GM23338 (cell line): ENCODE measurements at regions not wholly inside any gene's neighbourhood (a gene's known extent, or its start where the extent isn't known, plus 50 kb on each side); places are given as distances from the start of the nearest gene placed in this dataset.

Experiments used
- ATAC-seq: fragments of 200-7000 bp; cut with Tn5 transposase; 3 replicates; pipeline ENCODE4 v1.9.1; 2020
- DNase-seq: peaks from one replicate; pipeline ENCODE4 v3.0.0-alpha.2; 2015; ENCODE audit warnings: low spot score
- H2AFZ ChIP-seq: fragments of 200-600 bp; sonication (generic); 2 replicates; pipeline ENCODE4 v1.8.0; 2016; ENCODE audit warnings: antibody characterized with exemption, mild to moderate bottlenecking, moderate library complexity
- H3F3A ChIP-seq: fragments of 200-600 bp; sonication (generic); replicated peaks from 2 replicates; pipeline ENCODE4 v1.8.0; 2017; ENCODE audit warnings: antibody characterized with exemption, mixed run types, low read depth
- H3K27ac ChIP-seq: fragments of 200-600 bp; sonication (generic); 2 replicates; pipeline ENCODE4 v1.6.1; 2016; ENCODE audit warnings: low read depth
- H3K27me3 ChIP-seq: fragments of 200-600 bp; sonication (generic); 2 replicates; pipeline ENCODE4 v1.8.0; 2016; ENCODE audit warnings: mild to moderate bottlenecking, mixed run types, moderate library complexity; ENCODE audit not compliant: insufficient read depth
- H3K36me3 ChIP-seq: fragments of 200-600 bp; sonication (generic); 2 replicates; pipeline ENCODE4 v1.8.0; 2016; ENCODE audit warnings: mild to moderate bottlenecking; ENCODE audit not compliant: insufficient read depth
- H3K4me1 ChIP-seq: fragments of 200-600 bp; sonication (generic); 2 replicates; pipeline ENCODE4 v1.8.0; 2016; ENCODE audit warnings: mild to moderate bottlenecking, moderate library complexity; ENCODE audit not compliant: insufficient read depth
- H3K4me2 ChIP-seq: fragments of 200-600 bp; sonication (generic); 2 replicates; pipeline ENCODE4 v1.7.1; 2017; ENCODE audit warnings: mixed run types
- H3K4me3 ChIP-seq: fragments of 200-600 bp; sonication (generic); 2 replicates; pipeline ENCODE4 v1.6.1; 2016; ENCODE audit warnings: mixed run types
- H3K79me2 ChIP-seq: fragments of 200-600 bp; sonication (generic); replicated peaks from 2 replicates; pipeline ENCODE4 v1.8.0; 2017; ENCODE audit warnings: mild to moderate bottlenecking; ENCODE audit not compliant: insufficient read depth
- H3K9me2 ChIP-seq: fragments of 200-600 bp; sonication (generic); 2 replicates; pipeline ENCODE4 v1.8.0; 2017; ENCODE audit not compliant: insufficient read depth
- H4K20me1 ChIP-seq: fragments of 200-600 bp; sonication (generic); replicated peaks from 2 replicates; pipeline ENCODE4 v1.8.0; 2017; ENCODE audit warnings: mild to moderate bottlenecking; ENCODE audit not compliant: insufficient read depth
- H3K27ac Mint-ChIP-seq: 2 replicates; pipeline ENCODE4 v1.8.0; 2020; ENCODE audit warnings: inconsistent platforms, mild to moderate bottlenecking, moderate library complexity, mixed read lengths
- H3K27me3 Mint-ChIP-seq: 3 replicates; pipeline ENCODE4 v1.8.0; 2022; ENCODE audit warnings: low read depth, mild to moderate bottlenecking, moderate library complexity, mixed read lengths, inconsistent platforms; ENCODE audit not compliant: insufficient read depth, poor library complexity
- H3K36me3 Mint-ChIP-seq: 3 replicates; pipeline ENCODE4 v1.8.0; 2021; ENCODE audit warnings: low read depth, mild to moderate bottlenecking, inconsistent platforms, moderate library complexity, mixed read lengths
- H3K4me1 Mint-ChIP-seq: 3 replicates; pipeline ENCODE4 v1.8.0; 2020; ENCODE audit warnings: mild to moderate bottlenecking, inconsistent platforms, mixed read lengths
- H3K4me3 Mint-ChIP-seq: 3 replicates; pipeline ENCODE4 v1.8.0; 2021; ENCODE audit warnings: moderate library complexity, mild to moderate bottlenecking, inconsistent platforms, mixed read lengths
- H3K9me3 Mint-ChIP-seq: 3 replicates; pipeline ENCODE4 v1.8.0; 2020; ENCODE audit warnings: moderate library complexity, mild to moderate bottlenecking, inconsistent platforms, mixed read lengths
- CREB1 ChIP-seq: fragments of 250-450 bp; sonication (Bioruptor Pico); IDR thresholded peaks from 2 replicates; pipeline ENCODE4 v1.5.0; 2020; ENCODE audit warnings: low read depth, mild to moderate bottlenecking, moderate library complexity
- EZH2 ChIP-seq: fragments of 200-600 bp; sonication (generic); IDR thresholded peaks from one replicate; pipeline ENCODE4 v1.8.0; 2017; ENCODE audit warnings: antibody characterized with exemption, mild to moderate bottlenecking, low read depth; ENCODE audit not compliant: unreplicated experiment
- EZH2phosphoT487 ChIP-seq: fragments of 200-600 bp; sonication (generic); IDR thresholded peaks from one replicate; pipeline ENCODE4 v1.8.1; 2018; ENCODE audit warnings: antibody characterized with exemption; ENCODE audit not compliant: unreplicated experiment
- JUNB ChIP-seq: IDR thresholded peaks from one replicate; pipeline ENCODE4 v1.6.1; 2016; ENCODE audit warnings: antibody characterized with exemption; ENCODE audit not compliant: unreplicated experiment
- NANOG ChIP-seq: IDR thresholded peaks from 2 replicates; pipeline ENCODE4 v1.6.1; 2016; ENCODE audit warnings: antibody characterized with exemption, borderline replicate concordance
- POLR2AphosphoS5 ChIP-seq: IDR thresholded peaks from 2 replicates; pipeline ENCODE4 v1.6.1; 2016; ENCODE audit warnings: antibody characterized with exemption, low read depth
- STAT1 ChIP-seq: IDR thresholded peaks from one replicate; pipeline ENCODE4 v1.6.1; 2016; ENCODE audit warnings: antibody characterized with exemption; ENCODE audit not compliant: unreplicated experiment
- ZNF114 ChIP-seq: fragments of 250-450 bp; sonication (Bioruptor Pico); IDR thresholded peaks from 2 replicates; pipeline ENCODE4 v1.5.0; 2020; ENCODE audit warnings: mild to moderate bottlenecking, moderate library complexity
- ZNF331 ChIP-seq: fragments of 250-450 bp; sonication (Bioruptor Pico); IDR thresholded peaks from 2 replicates; pipeline ENCODE4 v1.5.0; 2020; ENCODE audit warnings: low read depth, mild to moderate bottlenecking, moderate library complexity
- TF ChIP-seq, protein P1 (sequence below), 2 experiments: fragments of 200-600 bp in 1 of 2; sonication (generic) in 1 of 2; conservative IDR thresholded peaks; 2 replicates each; pipeline versions ENCODE4 v1.5.1 to v1.6.1; 2016 to 2017; ENCODE audit warnings: antibody characterized with exemption in 2 of 2, low read depth in 2 of 2, mild to moderate bottlenecking in 2 of 2, moderate library complexity in 1 of 2
- TF ChIP-seq, protein P2 (sequence below): fragments of 250-450 bp; sonication (Bioruptor Pico); IDR thresholded peaks from 2 replicates; pipeline ENCODE4 v1.5.0; 2020; ENCODE audit warnings: mild to moderate bottlenecking, moderate library complexity
- TF ChIP-seq, protein P3 (sequence below): IDR thresholded peaks from one replicate; pipeline ENCODE4 v1.6.1; 2018; ENCODE audit warnings: antibody characterized with exemption; ENCODE audit not compliant: unreplicated experiment
- TF ChIP-seq, protein P4 (sequence below): IDR thresholded peaks from 2 replicates; pipeline ENCODE4 v1.6.1; 2016; ENCODE audit warnings: antibody characterized with exemption

DNA sequence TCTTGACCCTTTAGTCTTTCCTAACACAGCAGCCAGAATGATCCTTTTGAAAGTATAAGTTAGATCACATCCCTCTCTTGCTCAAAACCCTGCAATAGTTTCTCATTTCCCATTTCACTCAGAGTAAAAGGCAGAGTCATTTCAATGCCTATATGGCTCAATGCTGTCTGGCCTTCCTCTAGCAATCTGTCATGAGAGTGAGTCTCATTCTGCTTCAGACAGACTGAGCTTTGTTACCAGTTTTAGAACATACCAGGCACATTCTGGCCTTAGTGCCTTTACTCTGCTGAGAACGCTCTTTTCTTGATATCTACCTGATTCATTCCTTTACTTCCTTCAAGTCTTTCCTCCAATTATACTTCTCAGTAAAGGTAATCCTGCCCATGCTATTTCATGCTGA is 372.8 kb upstream of the PKN2 start:
- H3K27me3 ChIP-seq = no peaks in the 10 kb centered on the region
- Mint-ChIP-seq H3K4me1 (no peaks in the 10 kb centered on the region), H3K9me3 (peaks cover 25% of the 10 kb centered on the region), H3K27me3 (no peaks in the 10 kb centered on the region), H3K27ac (no peak overlapping the region), H3K4me3 (no peak overlapping the region), H3K36me3 (peaks cover 8% of the 10 kb centered on the region; the same call in 2 of the 3 replicates)
- ATAC-seq = no peak
- H3K4me3 ChIP-seq = no peak overlapping the region
- no peaks in the 10 kb centered on the region for H3K4me1 ChIP-seq
- H3K9me2 ChIP-seq = peaks cover 10% of the 10 kb centered on the region; the same call in 1 of the 2 replicates
- no peak overlapping the region for H2AFZ ChIP-seq
- DNase-seq = no peak
- no peaks in the 10 kb centered on the region for H3F3A ChIP-seq
- H3K79me2 ChIP-seq = no peaks in the 10 kb centered on the region
- H3K36me3 ChIP-seq = no peaks in the 10 kb centered on the region
- H3K27ac ChIP-seq = no peak overlapping the region
- H3K4me2 ChIP-seq = no peak overlapping the region
- TF ChIP-seq, protein P1, sequence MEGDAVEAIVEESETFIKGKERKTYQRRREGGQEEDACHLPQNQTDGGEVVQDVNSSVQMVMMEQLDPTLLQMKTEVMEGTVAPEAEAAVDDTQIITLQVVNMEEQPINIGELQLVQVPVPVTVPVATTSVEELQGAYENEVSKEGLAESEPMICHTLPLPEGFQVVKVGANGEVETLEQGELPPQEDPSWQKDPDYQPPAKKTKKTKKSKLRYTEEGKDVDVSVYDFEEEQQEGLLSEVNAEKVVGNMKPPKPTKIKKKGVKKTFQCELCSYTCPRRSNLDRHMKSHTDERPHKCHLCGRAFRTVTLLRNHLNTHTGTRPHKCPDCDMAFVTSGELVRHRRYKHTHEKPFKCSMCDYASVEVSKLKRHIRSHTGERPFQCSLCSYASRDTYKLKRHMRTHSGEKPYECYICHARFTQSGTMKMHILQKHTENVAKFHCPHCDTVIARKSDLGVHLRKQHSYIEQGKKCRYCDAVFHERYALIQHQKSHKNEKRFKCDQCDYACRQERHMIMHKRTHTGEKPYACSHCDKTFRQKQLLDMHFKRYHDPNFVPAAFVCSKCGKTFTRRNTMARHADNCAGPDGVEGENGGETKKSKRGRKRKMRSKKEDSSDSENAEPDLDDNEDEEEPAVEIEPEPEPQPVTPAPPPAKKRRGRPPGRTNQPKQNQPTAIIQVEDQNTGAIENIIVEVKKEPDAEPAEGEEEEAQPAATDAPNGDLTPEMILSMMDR (conservative IDR thresholded peaks at IDR 0.05; ENCODE audit: low read depth in 2 of 2) = no peak
- no peak for TF ChIP-seq EZH2phosphoT487
- no peak for TF ChIP-seq JUNB
- TF ChIP-seq NANOG = no peak
- TF ChIP-seq ZNF331 = no peak
- no peak for TF ChIP-seq CREB1 (CRISPR knock-in tag)
- no peak for TF ChIP-seq POLR2AphosphoS5
- no peak for TF ChIP-seq EZH2
- no peak for TF ChIP-seq STAT1
- TF ChIP-seq, protein P2, sequence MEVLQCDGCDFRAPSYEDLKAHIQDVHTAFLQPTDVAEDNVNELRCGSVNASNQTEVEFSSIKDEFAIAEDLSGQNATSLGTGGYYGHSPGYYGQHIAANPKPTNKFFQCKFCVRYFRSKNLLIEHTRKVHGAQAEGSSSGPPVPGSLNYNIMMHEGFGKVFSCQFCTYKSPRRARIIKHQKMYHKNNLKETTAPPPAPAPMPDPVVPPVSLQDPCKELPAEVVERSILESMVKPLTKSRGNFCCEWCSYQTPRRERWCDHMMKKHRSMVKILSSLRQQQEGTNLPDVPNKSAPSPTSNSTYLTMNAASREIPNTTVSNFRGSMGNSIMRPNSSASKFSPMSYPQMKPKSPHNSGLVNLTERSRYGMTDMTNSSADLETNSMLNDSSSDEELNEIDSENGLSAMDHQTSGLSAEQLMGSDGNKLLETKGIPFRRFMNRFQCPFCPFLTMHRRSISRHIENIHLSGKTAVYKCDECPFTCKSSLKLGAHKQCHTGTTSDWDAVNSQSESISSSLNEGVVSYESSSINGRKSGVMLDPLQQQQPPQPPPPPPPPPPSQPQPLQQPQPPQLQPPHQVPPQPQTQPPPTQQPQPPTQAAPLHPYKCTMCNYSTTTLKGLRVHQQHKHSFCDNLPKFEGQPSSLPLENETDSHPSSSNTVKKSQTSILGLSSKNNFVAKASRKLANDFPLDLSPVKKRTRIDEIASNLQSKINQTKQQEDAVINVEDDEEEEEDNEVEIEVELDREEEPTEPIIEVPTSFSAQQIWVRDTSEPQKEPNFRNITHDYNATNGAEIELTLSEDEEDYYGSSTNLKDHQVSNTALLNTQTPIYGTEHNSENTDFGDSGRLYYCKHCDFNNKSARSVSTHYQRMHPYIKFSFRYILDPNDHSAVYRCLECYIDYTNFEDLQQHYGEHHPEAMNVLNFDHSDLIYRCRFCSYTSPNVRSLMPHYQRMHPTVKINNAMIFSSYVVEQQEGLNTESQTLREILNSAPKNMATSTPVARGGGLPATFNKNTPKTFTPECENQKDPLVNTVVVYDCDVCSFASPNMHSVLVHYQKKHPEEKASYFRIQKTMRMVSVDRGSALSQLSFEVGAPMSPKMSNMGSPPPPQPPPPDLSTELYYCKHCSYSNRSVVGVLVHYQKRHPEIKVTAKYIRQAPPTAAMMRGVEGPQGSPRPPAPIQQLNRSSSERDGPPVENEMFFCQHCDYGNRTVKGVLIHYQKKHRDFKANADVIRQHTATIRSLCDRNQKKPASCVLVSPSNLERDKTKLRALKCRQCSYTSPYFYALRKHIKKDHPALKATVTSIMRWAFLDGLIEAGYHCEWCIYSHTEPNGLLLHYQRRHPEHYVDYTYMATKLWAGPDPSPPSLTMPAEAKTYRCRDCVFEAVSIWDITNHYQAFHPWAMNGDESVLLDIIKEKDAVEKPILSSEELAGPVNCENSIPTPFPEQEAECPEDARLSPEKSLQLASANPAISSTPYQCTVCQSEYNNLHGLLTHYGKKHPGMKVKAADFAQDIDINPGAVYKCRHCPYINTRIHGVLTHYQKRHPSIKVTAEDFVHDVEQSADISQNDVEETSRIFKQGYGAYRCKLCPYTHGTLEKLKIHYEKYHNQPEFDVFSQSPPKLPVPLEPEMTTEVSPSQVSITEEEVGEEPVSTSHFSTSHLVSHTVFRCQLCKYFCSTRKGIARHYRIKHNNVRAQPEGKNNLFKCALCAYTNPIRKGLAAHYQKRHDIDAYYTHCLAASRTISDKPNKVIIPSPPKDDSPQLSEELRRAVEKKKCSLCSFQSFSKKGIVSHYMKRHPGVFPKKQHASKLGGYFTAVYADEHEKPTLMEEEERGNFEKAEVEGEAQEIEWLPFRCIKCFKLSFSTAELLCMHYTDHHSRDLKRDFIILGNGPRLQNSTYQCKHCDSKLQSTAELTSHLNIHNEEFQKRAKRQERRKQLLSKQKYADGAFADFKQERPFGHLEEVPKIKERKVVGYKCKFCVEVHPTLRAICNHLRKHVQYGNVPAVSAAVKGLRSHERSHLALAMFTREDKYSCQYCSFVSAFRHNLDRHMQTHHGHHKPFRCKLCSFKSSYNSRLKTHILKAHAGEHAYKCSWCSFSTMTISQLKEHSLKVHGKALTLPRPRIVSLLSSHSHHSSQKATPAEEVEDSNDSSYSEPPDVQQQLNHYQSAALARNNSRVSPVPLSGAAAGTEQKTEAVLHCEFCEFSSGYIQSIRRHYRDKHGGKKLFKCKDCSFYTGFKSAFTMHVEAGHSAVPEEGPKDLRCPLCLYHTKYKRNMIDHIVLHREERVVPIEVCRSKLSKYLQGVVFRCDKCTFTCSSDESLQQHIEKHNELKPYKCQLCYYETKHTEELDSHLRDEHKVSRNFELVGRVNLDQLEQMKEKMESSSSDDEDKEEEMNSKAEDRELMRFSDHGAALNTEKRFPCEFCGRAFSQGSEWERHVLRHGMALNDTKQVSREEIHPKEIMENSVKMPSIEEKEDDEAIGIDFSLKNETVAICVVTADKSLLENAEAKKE (CRISPR knock-in tag) = no peak
- TF ChIP-seq ZNF114 (CRISPR knock-in tag) = no peak
- TF ChIP-seq, protein P3, sequence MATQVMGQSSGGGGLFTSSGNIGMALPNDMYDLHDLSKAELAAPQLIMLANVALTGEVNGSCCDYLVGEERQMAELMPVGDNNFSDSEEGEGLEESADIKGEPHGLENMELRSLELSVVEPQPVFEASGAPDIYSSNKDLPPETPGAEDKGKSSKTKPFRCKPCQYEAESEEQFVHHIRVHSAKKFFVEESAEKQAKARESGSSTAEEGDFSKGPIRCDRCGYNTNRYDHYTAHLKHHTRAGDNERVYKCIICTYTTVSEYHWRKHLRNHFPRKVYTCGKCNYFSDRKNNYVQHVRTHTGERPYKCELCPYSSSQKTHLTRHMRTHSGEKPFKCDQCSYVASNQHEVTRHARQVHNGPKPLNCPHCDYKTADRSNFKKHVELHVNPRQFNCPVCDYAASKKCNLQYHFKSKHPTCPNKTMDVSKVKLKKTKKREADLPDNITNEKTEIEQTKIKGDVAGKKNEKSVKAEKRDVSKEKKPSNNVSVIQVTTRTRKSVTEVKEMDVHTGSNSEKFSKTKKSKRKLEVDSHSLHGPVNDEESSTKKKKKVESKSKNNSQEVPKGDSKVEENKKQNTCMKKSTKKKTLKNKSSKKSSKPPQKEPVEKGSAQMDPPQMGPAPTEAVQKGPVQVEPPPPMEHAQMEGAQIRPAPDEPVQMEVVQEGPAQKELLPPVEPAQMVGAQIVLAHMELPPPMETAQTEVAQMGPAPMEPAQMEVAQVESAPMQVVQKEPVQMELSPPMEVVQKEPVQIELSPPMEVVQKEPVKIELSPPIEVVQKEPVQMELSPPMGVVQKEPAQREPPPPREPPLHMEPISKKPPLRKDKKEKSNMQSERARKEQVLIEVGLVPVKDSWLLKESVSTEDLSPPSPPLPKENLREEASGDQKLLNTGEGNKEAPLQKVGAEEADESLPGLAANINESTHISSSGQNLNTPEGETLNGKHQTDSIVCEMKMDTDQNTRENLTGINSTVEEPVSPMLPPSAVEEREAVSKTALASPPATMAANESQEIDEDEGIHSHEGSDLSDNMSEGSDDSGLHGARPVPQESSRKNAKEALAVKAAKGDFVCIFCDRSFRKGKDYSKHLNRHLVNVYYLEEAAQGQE = no peak
- TF ChIP-seq, protein P4, sequence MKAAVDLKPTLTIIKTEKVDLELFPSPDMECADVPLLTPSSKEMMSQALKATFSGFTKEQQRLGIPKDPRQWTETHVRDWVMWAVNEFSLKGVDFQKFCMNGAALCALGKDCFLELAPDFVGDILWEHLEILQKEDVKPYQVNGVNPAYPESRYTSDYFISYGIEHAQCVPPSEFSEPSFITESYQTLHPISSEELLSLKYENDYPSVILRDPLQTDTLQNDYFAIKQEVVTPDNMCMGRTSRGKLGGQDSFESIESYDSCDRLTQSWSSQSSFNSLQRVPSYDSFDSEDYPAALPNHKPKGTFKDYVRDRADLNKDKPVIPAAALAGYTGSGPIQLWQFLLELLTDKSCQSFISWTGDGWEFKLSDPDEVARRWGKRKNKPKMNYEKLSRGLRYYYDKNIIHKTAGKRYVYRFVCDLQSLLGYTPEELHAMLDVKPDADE = no peak
- H4K20me1 ChIP-seq = no peaks in the 10 kb centered on the region
